Hepatocyte (in vitro differentiated cells): ENCODE measurements at regions not wholly inside any gene's neighbourhood (a gene's known extent, or its start where the extent isn't known, plus 50 kb on each side); places are given as distances from the start of the nearest gene placed in this dataset.

ENCODE experiments used
- DNase-seq: peaks from one replicate; pipeline ENCODE4 v3.0.0-alpha.2; 2016; ENCODE audit warnings: low spot score
- H2AFZ ChIP-seq: fragments of 200-600 bp; sonication (generic); 2 replicates; pipeline ENCODE4 v1.6.0; 2016; ENCODE audit warnings: antibody characterized with exemption, mild to moderate bottlenecking
- H3K27ac ChIP-seq: fragments of 200-600 bp; sonication (generic); 2 replicates; pipeline ENCODE4 v1.5.1; 2016; ENCODE audit warnings: mild to moderate bottlenecking
- H3K27me3 ChIP-seq: fragments of 200-600 bp; sonication (generic); 2 replicates; pipeline ENCODE4 v1.6.1; 2016
- H3K36me3 ChIP-seq: fragments of 200-600 bp; sonication (generic); replicated peaks from 2 replicates; pipeline ENCODE4 v1.5.1; 2016; ENCODE audit warnings: low read depth; ENCODE audit not compliant: insufficient read depth
- H3K4me1 ChIP-seq: fragments of 200-600 bp; sonication (generic); 2 replicates; pipeline ENCODE4 v1.5.1; 2016; ENCODE audit warnings: mild to moderate bottlenecking, moderate library complexity; ENCODE audit not compliant: insufficient read depth
- H3K4me2 ChIP-seq: fragments of 200-600 bp; sonication (generic); 2 replicates; pipeline ENCODE4 v1.6.0; 2016
- H3K4me3 ChIP-seq: fragments of 200-600 bp; sonication (generic); 2 replicates; pipeline ENCODE4 v1.5.1; 2016; ENCODE audit warnings: mild to moderate bottlenecking
- H3K79me2 ChIP-seq: fragments of 200-600 bp; sonication (generic); 2 replicates; pipeline ENCODE4 v1.6.0; 2017; ENCODE audit warnings: mild to moderate bottlenecking
- H3K9me2 ChIP-seq: fragments of 200-600 bp; sonication (generic); replicated peaks from 2 replicates; pipeline ENCODE4 v1.6.0; 2017; ENCODE audit warnings: mild to moderate bottlenecking; ENCODE audit not compliant: insufficient read depth
- H3K9me3 ChIP-seq: fragments of 200-600 bp; sonication (generic); 2 replicates; pipeline ENCODE4 v1.5.1; 2016; ENCODE audit warnings: low read depth, mild to moderate bottlenecking
- H4K20me1 ChIP-seq: fragments of 200-600 bp; sonication (generic); 2 replicates; pipeline ENCODE4 v1.6.0; 2016; ENCODE audit warnings: mild to moderate bottlenecking; ENCODE audit not compliant: insufficient read depth, poor library complexity, severe bottlenecking
- EZH2 ChIP-seq: fragments of 200-600 bp; sonication (generic); IDR thresholded peaks from 2 replicates; pipeline ENCODE4 v1.6.1; 2016; ENCODE audit warnings: antibody characterized with exemption, mild to moderate bottlenecking, borderline replicate concordance
- EZH2phosphoT487 ChIP-seq: fragments of 200-600 bp; sonication (generic); IDR thresholded peaks from one replicate; pipeline ENCODE4 v1.6.1; 2018; ENCODE audit warnings: antibody characterized with exemption, mild to moderate bottlenecking, low read depth, moderate library complexity; ENCODE audit not compliant: unreplicated experiment, severe bottlenecking
- WGBS: methylation state at CpG from one replicate; pipeline ENCODE4 v1.1.6; 2016; ENCODE audit warnings: low lambda C conversion rate; ENCODE audit errors: missing lambda C conversion rate; 5-methylcytosine and 5-hydroxymethylcytosine counted together
- TF ChIP-seq, protein P1 (sequence below): fragments of 200-600 bp; sonication (generic); IDR thresholded peaks from 2 replicates; pipeline ENCODE4 v1.5.1; 2016; ENCODE audit warnings: antibody characterized with exemption, mild to moderate bottlenecking; ENCODE audit not compliant: poor library complexity

DNA sequence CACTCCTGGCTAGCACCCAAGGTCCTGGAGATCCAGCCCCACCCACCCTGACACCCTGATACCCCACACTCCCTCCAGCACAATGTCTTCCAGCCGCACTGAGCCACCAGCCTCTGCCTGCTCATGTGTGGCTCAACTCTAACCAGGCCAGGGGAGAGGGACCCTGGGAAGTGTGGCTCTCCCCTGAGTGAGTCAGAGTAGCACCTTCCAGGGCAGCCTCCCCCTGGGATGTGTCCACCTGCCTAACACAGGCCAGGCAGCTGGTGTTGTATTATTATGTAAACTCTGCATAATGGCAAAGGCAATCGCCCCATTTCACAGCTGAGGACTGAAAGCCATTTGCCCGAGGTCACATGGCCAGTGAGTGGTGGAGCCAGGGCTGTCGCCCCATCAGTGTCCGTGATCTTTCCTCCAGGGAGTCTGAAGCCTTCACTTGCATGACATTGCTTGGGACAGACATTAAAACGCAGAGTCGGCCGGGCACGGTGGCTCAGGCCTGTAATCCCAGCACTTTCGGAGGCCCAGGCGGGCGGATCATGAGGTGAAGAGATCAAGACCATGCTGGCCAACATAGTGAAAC is 84.2 kb upstream of the FOXF1 start:
- H3K4me2 ChIP-seq, result no peak overlapping the region
- peaks cover 7% of the 10 kb centered on the region for H3K4me1 ChIP-seq
- H4K20me1 ChIP-seq, result no peaks in the 10 kb centered on the region
- no peaks in the 10 kb centered on the region for H3K9me2 ChIP-seq
- 91% methylated on average over 12 of the region's 12 CpGs for WGBS
- H2AFZ ChIP-seq, result no peak overlapping the region
- no peak overlapping the region for H3K4me3 ChIP-seq
- H3K79me2 ChIP-seq, result no peaks in the 10 kb centered on the region
- TF ChIP-seq EZH2, result no peak
- TF ChIP-seq, protein P1, sequence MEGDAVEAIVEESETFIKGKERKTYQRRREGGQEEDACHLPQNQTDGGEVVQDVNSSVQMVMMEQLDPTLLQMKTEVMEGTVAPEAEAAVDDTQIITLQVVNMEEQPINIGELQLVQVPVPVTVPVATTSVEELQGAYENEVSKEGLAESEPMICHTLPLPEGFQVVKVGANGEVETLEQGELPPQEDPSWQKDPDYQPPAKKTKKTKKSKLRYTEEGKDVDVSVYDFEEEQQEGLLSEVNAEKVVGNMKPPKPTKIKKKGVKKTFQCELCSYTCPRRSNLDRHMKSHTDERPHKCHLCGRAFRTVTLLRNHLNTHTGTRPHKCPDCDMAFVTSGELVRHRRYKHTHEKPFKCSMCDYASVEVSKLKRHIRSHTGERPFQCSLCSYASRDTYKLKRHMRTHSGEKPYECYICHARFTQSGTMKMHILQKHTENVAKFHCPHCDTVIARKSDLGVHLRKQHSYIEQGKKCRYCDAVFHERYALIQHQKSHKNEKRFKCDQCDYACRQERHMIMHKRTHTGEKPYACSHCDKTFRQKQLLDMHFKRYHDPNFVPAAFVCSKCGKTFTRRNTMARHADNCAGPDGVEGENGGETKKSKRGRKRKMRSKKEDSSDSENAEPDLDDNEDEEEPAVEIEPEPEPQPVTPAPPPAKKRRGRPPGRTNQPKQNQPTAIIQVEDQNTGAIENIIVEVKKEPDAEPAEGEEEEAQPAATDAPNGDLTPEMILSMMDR, result no peak
- no peak for TF ChIP-seq EZH2phosphoT487
- no peaks in the 10 kb centered on the region for H3K9me3 ChIP-seq
- no peaks in the 10 kb centered on the region for H3K27me3 ChIP-seq
- no peaks in the 10 kb centered on the region for H3K36me3 ChIP-seq
- no peak for DNase-seq
- H3K27ac ChIP-seq, result no peak overlapping the region

DNA sequence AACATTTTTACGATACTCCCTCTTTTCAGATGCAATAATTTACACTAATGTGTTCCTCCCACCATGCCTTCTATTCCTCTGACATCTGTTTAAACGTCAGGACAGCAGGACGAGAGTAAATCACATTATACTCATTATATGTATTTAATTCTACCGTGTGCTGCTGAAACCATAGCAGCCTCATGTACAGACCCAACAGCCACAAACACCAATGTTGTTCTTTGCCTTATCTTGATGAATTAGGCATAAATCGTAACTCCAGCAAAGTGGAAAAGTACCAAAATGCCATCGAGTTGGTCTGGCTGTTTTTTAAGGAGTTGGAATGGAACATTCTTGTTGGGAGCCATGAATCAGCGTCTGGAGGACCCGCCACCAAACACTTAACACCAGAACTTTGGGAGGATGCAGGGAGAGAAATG is 82.9 kb upstream of the FOXF1 start:
- no peak for TF ChIP-seq EZH2
- TF ChIP-seq, protein P1, result no peak
- no peak for TF ChIP-seq EZH2phosphoT487
- peaks cover 18% of the 10 kb centered on the region for H3K4me1 ChIP-seq
- H3K4me3 ChIP-seq, result no peak overlapping the region
- H3K79me2 ChIP-seq, result no peaks in the 10 kb centered on the region
- no peaks in the 10 kb centered on the region for H4K20me1 ChIP-seq
- WGBS, result 70% methylated on average over 8 of the region's 8 CpGs
- H3K27me3 ChIP-seq, result no peaks in the 10 kb centered on the region
- H3K36me3 ChIP-seq, result no peaks in the 10 kb centered on the region
- no peak overlapping the region for H3K4me2 ChIP-seq
- H2AFZ ChIP-seq, result no peak overlapping the region
- no peak for DNase-seq
- H3K27ac ChIP-seq, result peak overlapping the region; percentile 15
- no peaks in the 10 kb centered on the region for H3K9me3 ChIP-seq
- no peaks in the 10 kb centered on the region for H3K9me2 ChIP-seq

DNA sequence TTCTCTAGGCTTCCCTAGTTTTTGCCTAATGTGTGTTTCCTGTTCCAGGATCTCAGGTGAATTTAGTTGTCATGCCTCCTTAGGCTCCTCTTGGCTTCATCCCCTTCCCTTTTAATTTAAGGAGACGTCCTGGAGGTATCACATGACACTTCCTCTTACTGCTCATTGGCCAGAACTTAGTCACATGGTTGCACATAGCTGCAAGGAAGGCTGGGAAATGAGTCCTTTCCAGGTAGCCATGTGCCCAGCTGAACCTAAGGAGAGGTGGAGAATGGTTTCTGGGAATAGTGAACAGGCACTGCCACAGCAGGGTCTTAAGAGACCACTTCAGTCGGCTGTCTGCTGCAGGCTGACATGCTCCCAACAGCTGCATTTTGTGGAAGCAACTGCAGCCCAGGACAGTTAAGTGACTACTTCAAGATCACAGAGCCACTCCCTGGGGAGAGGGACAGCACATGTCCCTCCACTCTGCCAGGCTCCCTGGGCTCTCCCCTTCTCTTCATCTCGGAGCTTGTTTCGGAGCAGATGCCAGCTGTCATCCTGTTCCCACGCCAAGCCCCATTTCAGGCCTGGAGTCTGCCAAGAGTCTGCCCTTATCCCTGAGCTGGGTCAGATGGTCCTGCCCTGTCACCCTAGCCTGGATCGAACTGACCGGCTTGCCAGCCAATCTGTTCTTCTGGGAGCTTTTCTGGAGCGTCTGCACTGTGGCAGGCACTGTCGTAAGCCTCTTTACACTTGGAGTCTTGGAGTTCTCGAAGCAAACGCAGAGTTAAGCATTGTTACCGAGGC is 81.4 kb upstream of the FOXF1 start:
- no peaks in the 10 kb centered on the region for H3K27me3 ChIP-seq
- no peaks in the 10 kb centered on the region for H3K9me2 ChIP-seq
- TF ChIP-seq EZH2phosphoT487 (no peak), EZH2 (no peak)
- TF ChIP-seq, protein P1, result no peak
- H3K36me3 ChIP-seq, result no peaks in the 10 kb centered on the region
- H3K27ac ChIP-seq, result no peak overlapping the region
- DNase-seq, result no peak
- no peaks in the 10 kb centered on the region for H4K20me1 ChIP-seq
- WGBS, result 89% methylated on average over 12 of the region's 12 CpGs
- H3K79me2 ChIP-seq, result no peaks in the 10 kb centered on the region
- peaks cover 25% of the 10 kb centered on the region for H3K4me1 ChIP-seq
- no peak overlapping the region for H3K4me2 ChIP-seq
- no peak overlapping the region for H2AFZ ChIP-seq
- no peak overlapping the region for H3K4me3 ChIP-seq
- H3K9me3 ChIP-seq, result no peaks in the 10 kb centered on the region
